H9 (cell line): ENCODE measurements at regions not wholly inside any gene's neighbourhood (a gene's known extent, or its start where the extent isn't known, plus 50 kb on each side); places are given as distances from the start of the nearest gene placed in this dataset.

Experiments
- DNase-seq: peaks from one replicate; pipeline ENCODE4 v3.0.0-alpha.2; 2017
- H2AFZ ChIP-seq: one replicate; pipeline ENCODE4 v1.6.1; 2013; ENCODE audit warnings: mild to moderate bottlenecking, low read length, control low read depth, moderate library complexity
- H2AK5ac ChIP-seq: 2 replicates; pipeline ENCODE4 v1.6.1; 2013; ENCODE audit warnings: low read length, control low read depth, mixed read lengths; ENCODE audit not compliant: insufficient read length
- H2BK120ac ChIP-seq: one replicate; pipeline ENCODE4 v1.6.1; 2013; ENCODE audit warnings: low read depth, mild to moderate bottlenecking, low read length, control low read depth, inconsistent platforms; ENCODE audit not compliant: poor library complexity, severe bottlenecking
- H2BK12ac ChIP-seq: 2 replicates; pipeline ENCODE4 v1.6.1; 2013; ENCODE audit warnings: low read length, control low read depth, mixed read lengths, low read depth; ENCODE audit not compliant: insufficient read length
- H2BK15ac ChIP-seq: 2 replicates; pipeline ENCODE4 v1.6.1; 2013; ENCODE audit warnings: low read depth, low read length, control low read depth
- H2BK20ac ChIP-seq: one replicate; pipeline ENCODE4 v1.6.1; 2013; ENCODE audit warnings: low read depth, mild to moderate bottlenecking, low read length, control low read depth, inconsistent platforms; ENCODE audit not compliant: poor library complexity, severe bottlenecking
- H2BK5ac ChIP-seq: 2 replicates; pipeline ENCODE4 v1.6.1; 2013; ENCODE audit warnings: low read length, control low read depth, mixed read lengths; ENCODE audit not compliant: insufficient read length
- H3K14ac ChIP-seq: 2 replicates; pipeline ENCODE4 v1.6.1; 2013; ENCODE audit warnings: low read length, control low read depth; ENCODE audit not compliant: insufficient read depth
- H3K18ac ChIP-seq: 2 replicates; pipeline ENCODE4 v1.6.1; 2013; ENCODE audit warnings: low read depth, mild to moderate bottlenecking, mixed read lengths, low read length, control low read depth; ENCODE audit not compliant: insufficient read length
- H3K23ac ChIP-seq: 2 replicates; pipeline ENCODE4 v1.6.1; 2013; ENCODE audit warnings: low read length, control low read depth, mixed read lengths, low read depth; ENCODE audit not compliant: insufficient read length
- H3K23me2 ChIP-seq: 2 replicates; pipeline ENCODE4 v1.6.1; 2013; ENCODE audit warnings: low read depth, mild to moderate bottlenecking, mixed read lengths, low read length, control low read depth; ENCODE audit not compliant: insufficient read length, poor library complexity, severe bottlenecking
- H3K27ac ChIP-seq: 2 replicates; pipeline ENCODE4 v1.5.1; 2013; ENCODE audit warnings: low read length, control low read depth, mixed read lengths, low read depth; ENCODE audit not compliant: insufficient read length
- H3K27me3 ChIP-seq: 2 replicates; pipeline ENCODE4 v1.6.1; 2013; ENCODE audit warnings: low read length, control low read depth, inconsistent platforms; ENCODE audit not compliant: insufficient read depth
- H3K4ac ChIP-seq: 2 replicates; pipeline ENCODE4 v1.6.1; 2013; ENCODE audit warnings: low read depth, mild to moderate bottlenecking, control low read depth, inconsistent platforms, low read length, moderate library complexity
- H3K4me1 ChIP-seq: 2 replicates; pipeline ENCODE4 v1.6.1; 2013; ENCODE audit warnings: low read length, control low read depth, inconsistent platforms; ENCODE audit not compliant: insufficient read depth
- H3K4me2 ChIP-seq: 2 replicates; pipeline ENCODE4 v1.6.1; 2013; ENCODE audit warnings: low read length, control low read depth, mixed read lengths; ENCODE audit not compliant: insufficient read length, insufficient read depth
- H3K56ac ChIP-seq: 2 replicates; pipeline ENCODE4 v1.6.1; 2013; ENCODE audit warnings: low read depth, mild to moderate bottlenecking, mixed read lengths, low read length, control low read depth; ENCODE audit not compliant: insufficient read length
- H3K79me1 ChIP-seq: 2 replicates; pipeline ENCODE4 v1.6.1; 2013; ENCODE audit warnings: low read depth, mild to moderate bottlenecking, moderate library complexity, low read length, control low read depth, inconsistent platforms; ENCODE audit not compliant: insufficient read depth, poor library complexity, severe bottlenecking
- H3K79me2 ChIP-seq: 2 replicates; pipeline ENCODE4 v1.6.1; 2013; ENCODE audit warnings: low read length, control low read depth, inconsistent platforms; ENCODE audit not compliant: insufficient read depth
- H3K9ac ChIP-seq: 2 replicates; pipeline ENCODE4 v1.6.1; 2013; ENCODE audit warnings: low read length, control low read depth, mixed read lengths; ENCODE audit not compliant: insufficient read length; ENCODE audit errors: extremely low read depth
- H3K9me3 ChIP-seq: one replicate; pipeline ENCODE4 v1.6.1; 2013; ENCODE audit warnings: low read depth, low read length, inconsistent platforms; ENCODE audit not compliant: control insufficient read depth
- H3T11ph ChIP-seq: one replicate; pipeline ENCODE4 v1.6.1; 2013; ENCODE audit warnings: mild to moderate bottlenecking, low read length, control low read depth, inconsistent platforms
- H4K20me1 ChIP-seq: one replicate; pipeline ENCODE4 v1.6.1; 2013; ENCODE audit not compliant: control insufficient read depth, insufficient read length, insufficient read depth
- H4K5ac ChIP-seq: 2 replicates; pipeline ENCODE4 v1.6.1; 2013; ENCODE audit warnings: low read depth, mild to moderate bottlenecking, mixed read lengths, low read length, control low read depth; ENCODE audit not compliant: insufficient read length
- H4K8ac ChIP-seq: replicated peaks from 2 replicates; pipeline ENCODE4 v1.6.1; 2013; ENCODE audit warnings: low read length, control low read depth, mixed read lengths, low read depth; ENCODE audit not compliant: insufficient read length
- H4K91ac ChIP-seq: 2 replicates; pipeline ENCODE4 v1.6.1; 2013; ENCODE audit warnings: low read depth, mild to moderate bottlenecking, moderate library complexity, mixed read lengths, low read length, control low read depth; ENCODE audit not compliant: insufficient read length
- H3K27ac Mint-ChIP-seq, 3 experiments: 2 replicates in 2 of 3; 3 replicates in 1 of 3; pipeline ENCODE4 v1.8.0; 2020 to 2021; ENCODE audit warnings: mixed read lengths in 3 of 3, mild to moderate bottlenecking in 1 of 3, moderate library complexity in 1 of 3
- H3K27me3 Mint-ChIP-seq: 2 replicates; pipeline ENCODE4 v1.8.0; 2021; ENCODE audit warnings: low read depth, mild to moderate bottlenecking, moderate library complexity, mixed read lengths
- H3K36me3 Mint-ChIP-seq, 3 experiments: 2 replicates in 2 of 3; 3 replicates in 1 of 3; pipeline ENCODE4 v1.8.0; 2020 to 2021; ENCODE audit warnings: low read depth in 3 of 3, mixed read lengths in 3 of 3; ENCODE audit not compliant: insufficient read depth in 1 of 3
- H3K4me1 Mint-ChIP-seq, 2 experiments: 2 replicates each; pipeline ENCODE4 v1.8.0; 2020; ENCODE audit warnings: mixed read lengths in 2 of 2
- H3K4me3 Mint-ChIP-seq, 2 experiments: 2 replicates in 1 of 2; 3 replicates in 1 of 2; pipeline ENCODE4 v1.8.0; 2020 to 2021; ENCODE audit warnings: mild to moderate bottlenecking in 2 of 2, mixed read lengths in 2 of 2, moderate library complexity in 1 of 2
- H3K9me3 Mint-ChIP-seq, 2 experiments: 2 replicates in 1 of 2; 3 replicates in 1 of 2; pipeline ENCODE4 v1.8.0; 2020; ENCODE audit warnings: mild to moderate bottlenecking in 2 of 2, mixed read lengths in 2 of 2, moderate library complexity in 1 of 2
- CTCF ChIP-seq: fragments of 200-600 bp; sonication (generic); conservative IDR thresholded peaks from 3 replicates; pipeline ENCODE4 v1.8.0; 2021; ENCODE audit warnings: antibody characterized with exemption, mild to moderate bottlenecking
- WGBS: extraction: QIAGEN DNeasy Blood & Tissue Kit; methylation state at CpG from one replicate; pipeline ENCODE4 v1.1.7; 2013; ENCODE audit warnings: missing lambda C conversion rate, low lambda C conversion rate, mixed read lengths; ENCODE audit not compliant: insufficient read length; ENCODE audit errors: extremely low coverage; 5-methylcytosine and 5-hydroxymethylcytosine counted together

GRCh38 chr3:117651246-117651645 is 941.7 kb downstream of the TUSC7 start:
- Mint-ChIP-seq H3K27ac (no peak overlapping the region), H3K4me3 (no peak overlapping the region), H3K4me1 (peaks cover 5 to 7% of the 10 kb centered on the region in 2 experiments), H3K9me3 (no peaks in the 10 kb centered on the region), H3K36me3 (no peaks in the 10 kb centered on the region), H3K27me3 (no peaks in the 10 kb centered on the region)
- Histone ChIP-seq H3K4me1 (peaks cover 3% of the 10 kb centered on the region; the same call in 1 of the 2 replicates), H4K91ac (no peak overlapping the region), H2BK120ac (no peak overlapping the region), H3K27ac (no peak overlapping the region), H2BK5ac (no peak overlapping the region), H4K8ac (no peak overlapping the region), H3K79me1 (no peaks in the 10 kb centered on the region), H3K79me2 (no peaks in the 10 kb centered on the region), H3K23ac (no peak overlapping the region), H3K27me3 (no peaks in the 10 kb centered on the region), H2BK15ac (no peak overlapping the region), H2AFZ (no peak overlapping the region), H2BK12ac (no peak overlapping the region), H4K5ac (no peak overlapping the region), H3K4me2 (no peak overlapping the region), H3K4ac (no peak overlapping the region), H3T11ph (no peak overlapping the region), H3K56ac (no peak overlapping the region), H4K20me1 (no peaks in the 10 kb centered on the region), H2BK20ac (no peak overlapping the region), H3K18ac (no peak overlapping the region), H3K9me3 (no peaks in the 10 kb centered on the region), H3K9ac (no peak overlapping the region), H3K23me2 (no peaks in the 10 kb centered on the region), H2AK5ac (no peak overlapping the region), H3K14ac (no peak overlapping the region)
- no peak for TF ChIP-seq CTCF
- WGBS = no CpG with 5 or more reads among the region's 3 CpGs
- DNase-seq = no peak
